Muscle of leg (tissue), 3 donors: ENCODE measurements at regions not wholly inside any gene's neighbourhood (a gene's known extent, or its start where the extent isn't known, plus 50 kb on each side); places are given as distances from the start of the nearest gene placed in this dataset.

ENCODE experiments used
- DNase-seq: peaks from one replicate; pipeline ENCODE4 v3.0.0; 2013
- H3K27ac ChIP-seq: one replicate; pipeline ENCODE4 v1.5.1; 2013; ENCODE audit warnings: mild to moderate bottlenecking, low read length, control low read depth
- H3K27me3 ChIP-seq: one replicate; pipeline ENCODE4 v1.6.1; 2013; ENCODE audit warnings: low read length; ENCODE audit not compliant: control insufficient read depth, insufficient read depth
- H3K36me3 ChIP-seq: one replicate; pipeline ENCODE4 v1.6.1; 2013; ENCODE audit warnings: low read length; ENCODE audit not compliant: control insufficient read depth, insufficient read depth
- H3K4me1 ChIP-seq: one replicate; pipeline ENCODE4 v1.6.1; 2013; ENCODE audit warnings: low read length; ENCODE audit not compliant: control insufficient read depth, insufficient read depth
- H3K4me3 ChIP-seq: one replicate; pipeline ENCODE4 v1.5.1; 2013; ENCODE audit warnings: low read length, control low read depth
- H3K9me3 ChIP-seq: replicated peaks from 2 replicates; pipeline ENCODE4 v1.6.1; 2013; ENCODE audit warnings: low read depth, low read length; ENCODE audit not compliant: control insufficient read depth
- WGBS: methylation state at CpG from one replicate; pipeline ENCODE4 v1.1.5; 2013; ENCODE audit warnings: missing lambda C conversion rate; ENCODE audit not compliant: insufficient coverage; 5-methylcytosine and 5-hydroxymethylcytosine counted together

DNA sequence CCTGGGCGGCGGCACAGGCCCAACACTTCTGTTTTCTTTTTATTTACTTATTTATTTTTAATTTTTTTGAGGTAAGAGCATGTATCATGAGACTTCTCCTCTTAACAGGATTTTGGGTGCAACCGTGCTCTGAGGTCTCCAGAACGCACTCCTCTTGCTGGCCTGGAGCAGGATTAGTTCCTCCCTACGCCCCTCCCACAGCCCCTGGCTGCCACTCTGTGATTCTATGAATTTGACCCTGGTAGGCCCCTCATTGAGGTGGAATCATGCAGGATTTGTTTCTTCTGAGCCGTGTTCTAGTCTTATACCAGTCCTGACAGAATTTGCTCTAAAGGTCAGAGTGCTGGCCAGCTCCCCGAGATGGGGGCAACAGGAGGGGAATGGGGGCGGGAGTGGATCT lies 106.5 kb upstream of the HS6ST1 start:
- Histone ChIP-seq H3K27me3 (no peaks in the 10 kb centered on the region), H3K36me3 (no peaks in the 10 kb centered on the region), H3K4me3 (no peak overlapping the region), H3K9me3 (peaks cover 7% of the 10 kb centered on the region), H3K4me1 (no peaks in the 10 kb centered on the region), H3K27ac (no peak overlapping the region)
- WGBS: 68% methylated on average over 6 of the region's 8 CpGs
- no peak for DNase-seq

DNA sequence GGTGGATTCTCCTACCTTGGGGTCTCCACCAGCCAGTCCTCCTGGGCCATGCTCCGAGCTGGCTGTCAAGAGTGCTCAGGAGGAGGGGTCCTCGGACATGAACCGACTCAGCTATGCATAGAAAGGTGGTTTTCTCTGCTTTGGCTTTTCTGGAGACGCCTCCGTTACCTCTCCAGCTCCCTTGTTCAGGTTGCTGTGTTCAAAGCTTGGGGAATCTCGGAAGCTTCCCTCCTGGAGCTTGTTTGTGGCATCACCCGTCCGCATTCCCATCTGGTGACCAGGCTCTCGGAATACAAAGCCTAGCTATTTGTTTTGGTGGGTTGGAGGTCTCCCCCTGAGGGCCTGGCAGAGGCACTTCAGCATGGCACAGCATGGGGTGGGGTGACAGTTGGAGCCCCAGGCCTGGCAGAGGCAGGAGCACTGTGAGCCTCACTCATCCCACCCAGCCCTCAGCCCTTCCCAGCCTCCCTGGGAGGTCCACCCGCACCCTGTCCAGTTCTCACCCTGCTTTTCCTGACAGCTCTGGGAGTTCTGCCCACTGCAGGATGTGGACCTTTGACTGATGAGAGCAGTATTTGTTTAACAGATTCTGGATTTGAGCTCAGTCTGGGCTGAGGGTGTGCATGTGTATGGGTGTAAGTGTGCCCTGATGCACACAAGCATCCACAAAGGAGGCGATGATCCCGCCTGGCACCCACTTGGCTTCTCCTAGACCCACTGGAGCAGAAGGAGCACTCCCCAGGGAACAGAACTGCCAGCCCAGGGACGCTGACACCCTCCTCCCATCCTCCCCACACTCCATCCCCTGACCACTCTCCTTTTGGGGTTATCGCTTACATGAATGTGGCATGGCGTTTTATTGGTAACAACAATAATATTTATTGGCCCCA lies 107.3 kb upstream of the HS6ST1 start:
- H3K36me3 ChIP-seq: no peaks in the 10 kb centered on the region
- H3K27me3 ChIP-seq: no peaks in the 10 kb centered on the region
- no peak overlapping the region for H3K27ac ChIP-seq
- WGBS: 76% methylated on average over 8 of the region's 15 CpGs
- no peak overlapping the region for H3K4me3 ChIP-seq
- H3K9me3 ChIP-seq: peaks cover 7% of the 10 kb centered on the region
- DNase-seq: no peak
- H3K4me1 ChIP-seq: no peaks in the 10 kb centered on the region

GRCh38 chr2:128427413-128427755 lies 108.7 kb upstream of the HS6ST1 start:
- no peaks in the 10 kb centered on the region for H3K4me1 ChIP-seq
- peaks cover 3% of the 10 kb centered on the region for H3K9me3 ChIP-seq
- no peak overlapping the region for H3K27ac ChIP-seq

DNA sequence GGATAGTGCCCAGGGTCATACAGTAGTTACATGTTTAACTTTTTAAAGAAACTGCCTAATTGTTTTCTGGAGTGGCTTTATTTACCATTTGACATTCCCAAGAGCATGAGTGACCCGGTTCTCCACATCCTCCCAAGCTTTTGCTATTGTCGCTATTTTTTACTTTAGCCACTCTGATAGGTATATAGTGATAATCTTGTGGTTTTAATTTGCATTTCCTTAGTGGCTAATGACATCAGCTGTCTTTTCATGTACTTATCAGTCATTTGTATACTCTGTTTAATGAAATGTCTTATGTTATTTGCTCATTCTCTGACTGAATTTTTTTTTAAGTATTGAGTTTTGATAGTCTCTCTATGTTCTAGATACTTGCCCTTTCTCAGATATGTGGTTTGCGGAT lies 109.7 kb upstream of the HS6ST1 start:
- Histone ChIP-seq H3K4me1 (no peaks in the 10 kb centered on the region), H3K9me3 (no peaks in the 10 kb centered on the region), H3K4me3 (no peak overlapping the region), H3K36me3 (no peaks in the 10 kb centered on the region), H3K27ac (no peak overlapping the region), H3K27me3 (no peaks in the 10 kb centered on the region)
- no peak for DNase-seq
- WGBS: no CpG with 5 or more reads among the region's 3 CpGs

More at GRCh38 chr2:128427413-128427755, 108.7 kb upstream of the HS6ST1 start:
- H3K27me3 ChIP-seq: no peaks in the 10 kb centered on the region
- no peak for DNase-seq
- H3K36me3 ChIP-seq: no peaks in the 10 kb centered on the region
- no peak overlapping the region for H3K4me3 ChIP-seq
- WGBS: 65% methylated on average over 5 of the region's 5 CpGs

DNA sequence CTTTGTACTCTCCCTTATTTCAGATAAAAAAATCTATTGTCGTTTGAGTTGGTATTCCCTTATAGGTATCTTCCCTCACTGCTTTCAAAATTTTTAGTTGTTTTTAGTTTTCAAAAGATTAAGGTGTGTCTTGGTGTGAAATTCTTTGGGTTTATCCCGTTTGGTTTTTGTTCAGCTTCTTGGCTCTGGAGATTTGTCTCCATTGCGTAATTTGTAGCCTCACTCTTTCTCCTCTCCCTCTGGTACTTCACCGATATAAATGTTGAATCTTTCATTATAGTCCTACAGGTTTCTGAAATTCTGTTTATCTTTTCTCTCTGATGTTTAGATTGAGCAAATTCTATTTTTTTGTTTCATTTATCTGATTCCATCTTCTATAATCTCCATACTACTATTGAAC lies 113.8 kb upstream of the HS6ST1 start:
- H3K9me3 ChIP-seq: no peaks in the 10 kb centered on the region
- WGBS: no CpG with 5 or more reads among the region's 4 CpGs
- no peaks in the 10 kb centered on the region for H3K36me3 ChIP-seq
- DNase-seq: no peak
- H3K27ac ChIP-seq: no peak overlapping the region
- H3K4me1 ChIP-seq: peaks cover 3% of the 10 kb centered on the region
- no peaks in the 10 kb centered on the region for H3K27me3 ChIP-seq
- no peak overlapping the region for H3K4me3 ChIP-seq

- WGBS: 91% methylated on average over 3 of the region's 3 CpGs
- H3K27ac ChIP-seq: no peak overlapping the region
- peaks cover 3% of the 10 kb centered on the region for H3K4me1 ChIP-seq
- H3K4me3 ChIP-seq: no peak overlapping the region
- H3K36me3 ChIP-seq: no peaks in the 10 kb centered on the region
- DNase-seq: no peak
- no peaks in the 10 kb centered on the region for H3K27me3 ChIP-seq
- no peaks in the 10 kb centered on the region for H3K9me3 ChIP-seq
Observed at GRCh38 chr2:128433911-128434550, 115.4 kb upstream of the HS6ST1 start.

DNA sequence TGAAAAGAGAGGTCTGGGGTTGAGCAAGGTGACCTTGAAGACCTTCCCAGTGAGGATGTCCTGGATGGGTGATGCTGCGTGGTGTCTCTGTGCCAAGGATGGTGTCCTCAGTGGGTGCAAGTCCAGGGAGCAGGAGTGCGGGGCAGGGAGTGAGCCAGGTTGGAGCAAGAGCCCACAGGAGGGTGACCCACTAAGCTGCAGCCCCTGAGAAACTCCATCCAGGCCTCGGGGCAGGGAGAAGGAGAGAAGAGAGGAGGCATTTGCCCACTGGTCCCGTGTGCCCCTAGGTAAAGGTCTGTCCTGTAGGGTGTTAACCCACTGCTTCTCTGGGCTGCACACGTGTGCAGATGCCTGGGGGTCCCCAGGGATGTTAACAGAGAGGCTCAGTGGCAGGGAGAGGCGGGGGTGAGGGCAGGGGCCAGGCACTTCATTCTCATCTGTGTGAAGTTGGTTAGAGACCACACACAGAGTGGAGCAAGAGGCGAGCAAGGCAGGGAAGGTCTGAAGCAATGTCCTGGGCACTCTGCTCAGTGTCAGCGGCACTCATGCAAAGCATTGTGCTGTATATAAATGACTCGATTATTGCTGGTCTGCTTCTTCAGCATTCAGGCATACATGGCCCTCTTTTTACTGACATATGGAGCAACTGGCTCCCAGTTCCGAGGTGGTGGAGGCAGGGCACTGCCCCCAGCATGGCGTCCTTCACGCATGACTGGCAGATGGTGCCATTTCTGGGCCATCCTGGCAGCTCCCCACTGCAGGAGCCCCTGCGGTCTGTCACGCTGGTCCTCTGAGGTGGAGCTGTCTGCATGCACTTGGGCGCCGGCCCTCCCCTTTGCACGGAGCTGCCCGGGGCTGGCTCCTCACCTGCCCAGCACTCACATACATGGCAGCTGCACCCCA lies 117.2 kb upstream of the HS6ST1 start:
- Histone ChIP-seq H3K27me3 (no peaks in the 10 kb centered on the region), H3K4me3 (no peak overlapping the region), H3K9me3 (no peaks in the 10 kb centered on the region), H3K4me1 (peaks cover 15% of the 10 kb centered on the region), H3K36me3 (no peaks in the 10 kb centered on the region), H3K27ac (no peak overlapping the region)
- DNase-seq: no peak
- WGBS: 72% methylated on average over 14 of the region's 18 CpGs

DNA sequence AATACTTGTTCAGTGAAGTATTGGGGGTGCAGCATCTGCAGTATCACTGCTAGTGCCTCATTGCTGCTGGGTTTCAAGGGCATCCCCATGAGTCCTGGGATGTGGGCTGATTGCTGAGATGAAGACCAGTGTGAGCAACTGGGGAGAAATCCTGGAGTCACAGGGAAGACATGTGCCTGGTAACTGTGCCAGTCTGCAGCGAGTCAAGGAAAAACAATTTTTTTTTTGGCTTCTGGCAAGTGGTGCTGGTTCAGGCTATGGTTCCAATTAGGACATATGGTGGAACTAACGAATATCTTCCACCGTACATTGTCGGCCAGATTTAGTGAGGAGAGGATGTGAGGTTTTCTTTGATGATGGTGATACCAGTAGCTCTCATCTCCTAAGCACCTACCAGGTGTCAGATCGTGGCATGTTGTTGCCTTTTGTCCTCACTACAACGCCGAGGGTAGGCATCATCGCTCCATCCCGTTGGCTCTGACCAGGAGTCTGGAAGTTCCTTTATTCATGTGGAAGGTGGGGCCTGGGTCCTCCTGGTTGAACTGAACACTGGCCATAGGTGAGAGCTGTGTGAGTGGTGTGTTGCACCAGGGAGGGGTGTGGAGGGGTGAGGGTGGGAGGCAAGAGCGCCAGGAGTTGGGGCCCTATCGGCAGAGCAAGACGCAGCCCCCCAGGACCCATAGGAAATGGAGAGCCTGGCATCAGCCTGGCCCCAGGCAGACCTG lies 118.0 kb upstream of the HS6ST1 start:
- DNase-seq: no peak
- Histone ChIP-seq H3K27me3 (no peaks in the 10 kb centered on the region), H3K27ac (no peak overlapping the region), H3K4me3 (no peak overlapping the region), H3K36me3 (no peaks in the 10 kb centered on the region), H3K4me1 (peaks cover 23% of the 10 kb centered on the region), H3K9me3 (no peaks in the 10 kb centered on the region)
- 92% methylated on average over 10 of the region's 12 CpGs for WGBS

DNA sequence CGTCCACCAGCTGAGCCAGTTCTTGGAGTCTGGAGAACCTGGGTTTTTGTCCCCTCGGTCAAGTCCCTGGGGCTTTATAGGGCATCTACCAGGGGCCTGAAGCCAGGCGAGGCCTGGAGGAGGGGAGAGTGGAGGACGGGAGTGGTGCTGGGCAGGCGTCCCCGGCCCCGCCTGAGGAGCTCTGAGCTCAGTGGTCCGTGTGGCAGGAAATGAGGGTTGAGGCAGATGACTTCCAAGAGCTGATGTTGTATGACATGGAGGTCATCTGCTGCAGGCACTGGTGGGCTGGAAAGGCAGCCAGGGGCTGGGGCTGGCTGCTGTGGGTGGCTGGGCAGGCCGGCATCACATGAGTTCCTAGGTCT lies 118.5 kb upstream of the HS6ST1 start:
- no peak for DNase-seq
- no peaks in the 10 kb centered on the region for H3K27me3 ChIP-seq
- peaks cover 25% of the 10 kb centered on the region for H3K4me1 ChIP-seq
- no peak overlapping the region for H3K27ac ChIP-seq
- WGBS: 53% methylated on average over 6 of the region's 9 CpGs
- no peaks in the 10 kb centered on the region for H3K36me3 ChIP-seq
- H3K4me3 ChIP-seq: no peak overlapping the region
- no peaks in the 10 kb centered on the region for H3K9me3 ChIP-seq
